Stimulated activated CD4-positive, alpha-beta T cell treated with anti-CD3 and anti-CD28 coated beads, Interleukin-12 subunit alpha, Interleukin-12 subunit beta, amount 100 ng/mL, for 4 hours (primary cell): ENCODE measurements at regions not wholly inside any gene's neighbourhood (a gene's known extent, or its start where the extent isn't known, plus 50 kb on each side); places are given as distances from the start of the nearest gene placed in this dataset.
"Not testable (repeated sequence)": the region's sequence is repeated elsewhere in the genome, so short reads cannot be mapped to it uniquely, and the experiment has no call there.

Experiments
- DNase-seq: peaks from one replicate; pipeline ENCODE4 v3.0.0-alpha.2; 2020

DNA sequence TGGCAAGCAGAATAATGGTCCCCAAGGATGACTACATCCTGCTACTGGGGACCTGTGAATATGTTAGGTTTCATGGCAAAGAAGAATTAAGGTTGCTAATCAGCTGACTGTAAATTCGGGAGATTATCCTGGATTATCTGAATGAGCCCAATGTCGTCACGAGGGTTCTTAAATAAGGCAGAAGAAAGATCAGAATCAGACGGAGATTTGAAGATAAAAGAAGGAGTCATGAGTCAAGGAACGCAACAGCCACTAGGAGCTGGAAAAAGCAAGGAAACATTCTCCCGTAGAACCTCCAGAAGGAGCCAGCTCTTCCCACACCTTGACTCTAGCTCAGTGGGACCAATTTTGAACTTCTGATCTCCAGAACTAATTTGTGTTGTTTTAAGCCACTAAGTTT is 82.9 kb upstream of the APBB1IP start:
- no peak for DNase-seq

DNA sequence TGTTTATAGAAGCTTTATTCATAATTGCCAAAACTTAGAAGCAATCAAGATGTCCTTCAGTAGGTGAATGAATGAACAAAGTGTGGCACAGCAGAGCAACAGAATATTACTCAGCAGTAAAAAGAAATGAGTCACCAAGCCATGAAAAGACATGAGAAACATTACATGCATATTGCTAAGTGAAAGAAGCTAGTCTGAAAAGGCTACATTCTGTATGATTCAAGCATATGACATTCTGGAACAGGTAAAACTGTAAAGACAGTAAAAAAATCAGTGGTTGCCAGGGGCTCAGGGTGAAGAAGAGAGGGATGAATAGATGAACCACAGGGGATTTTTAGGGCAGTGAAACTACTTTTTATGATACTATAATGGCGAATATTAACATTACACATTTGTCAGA is 80.9 kb upstream of the APBB1IP start:
- DNase-seq = no peak

DNA sequence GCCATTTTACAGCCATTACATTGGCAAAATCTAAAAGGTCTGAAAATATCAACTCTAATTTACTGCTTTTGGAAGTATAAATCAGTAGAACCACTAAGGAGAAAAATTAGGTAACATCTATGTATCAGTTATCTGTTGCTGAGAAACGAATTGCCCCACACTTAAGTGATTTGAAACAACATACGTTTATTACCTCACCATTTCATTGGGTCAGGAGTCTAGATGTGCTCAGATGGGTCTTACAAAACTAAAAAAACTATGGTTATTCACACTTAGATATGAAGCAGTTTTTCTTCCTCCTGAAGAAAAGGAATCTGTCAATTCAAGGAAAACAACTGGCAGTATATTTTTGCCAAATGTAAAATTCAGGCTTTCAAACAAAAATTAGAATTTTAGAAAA is 80.1 kb upstream of the APBB1IP start:
- no peak for DNase-seq

DNA sequence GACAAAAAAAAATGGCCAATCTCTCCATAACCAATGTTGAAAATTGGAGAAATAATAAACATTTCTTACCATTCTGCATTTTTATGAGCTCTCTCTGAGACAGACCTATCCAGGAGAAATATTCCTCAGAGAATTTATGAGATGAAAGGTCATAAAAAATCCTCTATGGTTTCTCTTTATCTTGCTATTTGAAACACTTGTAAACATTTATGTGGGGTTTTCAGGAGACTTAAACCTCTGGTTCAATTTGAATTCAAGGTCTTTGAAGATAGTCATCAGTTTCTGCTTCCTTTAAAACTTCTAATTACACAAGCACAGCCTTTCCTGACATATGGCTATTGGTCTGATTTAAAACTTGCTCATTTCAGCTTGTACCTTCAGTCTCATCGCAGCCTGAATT is 78.5 kb upstream of the APBB1IP start:
- DNase-seq = no peak

DNA sequence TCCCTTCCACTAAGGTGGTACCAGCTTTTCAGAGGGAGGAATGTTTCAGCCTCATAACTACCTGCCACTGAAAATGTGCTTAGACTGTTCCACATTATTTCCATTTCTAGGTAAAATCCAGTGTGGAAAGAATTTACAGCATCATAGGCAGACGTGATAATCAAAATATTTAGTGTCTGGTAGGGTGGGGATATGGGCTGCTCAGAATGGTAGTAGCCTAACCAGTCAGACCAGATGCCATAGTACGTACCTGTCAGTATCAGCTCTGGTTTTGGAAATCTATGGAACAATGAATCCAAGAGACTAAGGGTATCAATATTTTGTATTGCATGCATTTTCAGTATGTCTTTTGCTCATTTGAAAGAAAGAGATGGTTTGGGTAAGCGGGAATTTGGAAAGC is 76.8 kb upstream of the APBB1IP start:
- DNase-seq = no peak

DNA sequence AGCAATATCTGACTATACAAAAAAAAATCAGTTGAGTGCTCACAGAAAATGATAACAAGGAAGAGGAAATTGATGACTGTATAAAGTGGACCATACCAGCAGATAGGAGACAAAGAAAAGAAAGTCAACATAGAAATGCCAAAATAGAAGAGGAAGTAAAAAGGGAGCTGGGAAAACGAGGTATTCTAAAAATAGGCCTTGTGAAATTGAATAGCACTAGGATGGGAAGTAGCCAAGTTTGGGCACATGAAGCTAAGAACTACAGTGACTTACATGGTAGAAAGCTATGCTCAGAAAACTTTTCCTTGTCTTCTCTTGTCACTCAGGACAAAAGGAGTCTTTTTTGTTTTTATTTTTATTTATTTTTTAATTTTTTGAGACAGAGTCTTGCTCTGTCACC is 76.2 kb upstream of the APBB1IP start:
- no peak for DNase-seq

DNA sequence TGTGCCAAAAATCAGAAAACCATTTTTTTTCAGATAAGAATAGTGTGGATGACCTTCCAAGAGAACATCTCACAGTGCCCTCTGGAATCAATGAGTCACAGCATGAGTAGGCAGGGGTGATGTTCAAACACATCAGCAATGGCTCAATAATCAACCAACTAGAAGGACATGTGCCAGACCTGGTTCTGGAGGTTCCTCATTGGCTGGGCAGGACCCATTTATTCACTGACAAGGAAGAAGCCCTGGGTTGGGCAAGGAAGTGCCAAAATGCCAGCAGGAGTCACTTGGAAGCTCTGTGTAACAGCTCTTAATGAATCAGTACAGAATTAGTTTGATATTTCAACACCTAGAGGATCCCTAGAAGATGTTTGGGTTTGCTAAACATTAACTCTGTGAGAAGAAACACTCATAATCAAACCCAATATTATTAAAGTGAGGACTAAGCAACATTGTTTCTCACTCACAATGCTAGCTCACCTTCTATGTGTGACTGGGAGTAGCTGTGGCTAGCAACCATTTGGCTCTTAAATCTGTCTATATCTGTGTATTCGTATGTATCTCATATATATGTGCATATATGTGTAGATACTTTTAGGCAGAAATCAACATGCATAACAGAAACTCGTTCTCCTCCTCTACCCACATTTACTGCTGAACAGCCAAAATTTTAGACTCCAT is 72.3 kb upstream of the APBB1IP start:
- DNase-seq = no peak

DNA sequence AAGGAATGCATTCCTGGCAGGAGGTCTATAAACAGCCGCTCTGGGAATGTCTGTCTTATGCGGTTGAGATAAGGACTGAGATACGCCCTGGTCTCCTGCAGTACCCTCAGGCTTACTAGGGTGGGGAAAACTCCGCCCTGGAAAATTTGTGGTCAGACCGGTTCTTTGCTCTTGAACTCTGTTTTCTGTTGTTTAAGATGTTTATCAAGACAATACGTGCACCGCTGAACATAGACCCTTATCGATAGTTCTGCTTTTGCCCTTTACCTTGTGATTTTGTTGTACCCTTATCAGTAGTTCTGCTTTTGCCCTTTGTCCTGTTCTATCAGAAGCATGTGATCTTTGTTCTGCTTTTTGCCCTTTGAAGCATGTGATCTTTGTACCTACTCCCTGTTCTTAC is 71.1 kb upstream of the APBB1IP start:
- DNase-seq = not testable (repeated sequence)

DNA sequence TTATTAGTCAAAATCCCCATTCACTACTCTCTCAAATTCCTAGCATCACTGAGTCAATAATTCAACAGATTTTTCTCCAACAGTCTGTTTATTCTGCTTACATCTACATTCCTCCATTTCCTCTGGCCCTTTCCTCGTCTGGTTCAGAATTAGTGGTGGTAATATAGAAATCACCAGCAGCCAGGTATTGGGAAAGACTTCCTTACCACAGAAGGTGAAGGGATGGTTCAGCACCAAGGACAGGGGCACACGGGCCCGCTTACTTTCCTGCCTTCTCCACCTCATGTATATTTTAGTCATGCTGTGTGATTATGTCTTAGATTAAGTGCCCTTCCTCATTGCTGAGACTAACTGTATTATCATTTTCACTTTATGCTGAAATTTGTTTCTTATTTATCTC is 70.4 kb upstream of the APBB1IP start:
- peak; percentile 28 for DNase-seq

DNA sequence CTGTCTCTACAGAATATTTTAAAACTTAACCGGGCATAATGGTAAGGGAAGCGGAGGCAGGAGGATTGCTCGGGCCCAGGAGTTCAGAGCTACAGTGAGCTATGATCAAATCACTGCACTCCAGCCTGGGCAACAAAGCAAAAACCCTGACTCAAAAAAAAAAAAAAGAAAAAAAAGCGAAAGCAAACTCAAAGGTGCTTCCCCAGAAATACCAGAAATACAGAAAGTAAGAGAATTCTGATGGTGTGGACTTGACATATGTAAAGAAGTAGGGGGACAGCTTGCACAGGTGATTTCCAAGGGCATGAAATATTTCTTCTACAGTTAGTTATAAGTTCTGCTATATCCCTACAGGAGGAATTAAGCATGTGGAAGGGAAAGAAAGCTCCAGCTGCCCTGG is 69.7 kb upstream of the APBB1IP start:
- no peak for DNase-seq

DNA sequence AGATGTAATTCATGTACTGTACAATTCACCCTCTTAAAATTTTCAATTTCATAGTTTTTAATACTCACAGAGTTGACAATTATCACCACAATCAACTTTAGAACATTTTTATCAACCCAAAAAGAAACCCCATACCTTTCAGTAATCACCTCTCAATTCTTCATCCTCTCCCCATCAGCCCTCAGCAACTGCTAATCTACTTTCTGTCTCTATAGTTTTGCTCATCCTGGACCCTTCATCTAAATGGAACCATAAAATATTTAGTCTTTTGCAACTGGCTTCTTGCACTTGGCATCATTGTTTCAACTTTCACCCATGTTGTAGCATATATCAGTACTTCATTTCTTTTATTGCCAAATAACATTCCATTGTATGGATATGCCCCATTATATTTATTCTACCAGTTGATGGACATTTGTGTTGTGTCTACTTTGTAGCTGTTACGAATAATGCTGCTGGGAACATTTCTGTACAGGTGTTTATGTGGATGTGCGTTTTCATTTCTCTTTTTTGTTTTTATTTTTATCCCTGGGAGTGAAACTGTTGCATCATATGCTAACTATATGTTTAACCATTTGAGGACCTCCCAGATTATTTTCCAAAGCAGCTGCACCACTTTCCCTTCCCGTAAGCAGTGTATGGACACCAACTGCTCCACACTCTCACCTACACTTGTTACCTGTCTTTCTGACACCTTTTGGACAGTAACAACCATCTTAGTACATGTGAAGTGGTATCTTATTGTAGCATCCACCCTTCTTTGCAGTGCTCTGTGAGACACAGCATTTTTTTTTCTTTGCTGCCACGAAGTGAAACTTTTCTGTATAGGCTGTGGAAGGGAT is 65.4 kb upstream of the APBB1IP start:
- DNase-seq = no peak

DNA sequence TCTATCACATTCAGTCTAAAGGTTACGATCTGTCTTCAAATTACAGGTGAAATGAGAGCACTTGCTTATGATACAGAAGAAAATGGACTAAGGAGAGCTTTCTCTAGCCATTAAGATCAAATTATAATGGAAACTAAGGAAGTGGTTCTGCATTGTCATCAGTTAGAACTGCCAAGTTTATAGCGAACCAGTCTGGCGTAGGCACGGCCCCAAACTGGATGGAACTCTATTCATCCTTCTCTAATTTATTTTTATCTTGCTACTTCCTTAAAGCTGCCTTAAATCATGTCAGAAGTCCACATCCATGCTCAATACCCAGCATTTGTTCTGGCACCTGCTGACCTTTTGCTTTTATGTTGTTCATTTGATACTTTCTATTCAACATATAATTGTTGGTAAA is 63.7 kb upstream of the APBB1IP start:
- DNase-seq = no peak

DNA sequence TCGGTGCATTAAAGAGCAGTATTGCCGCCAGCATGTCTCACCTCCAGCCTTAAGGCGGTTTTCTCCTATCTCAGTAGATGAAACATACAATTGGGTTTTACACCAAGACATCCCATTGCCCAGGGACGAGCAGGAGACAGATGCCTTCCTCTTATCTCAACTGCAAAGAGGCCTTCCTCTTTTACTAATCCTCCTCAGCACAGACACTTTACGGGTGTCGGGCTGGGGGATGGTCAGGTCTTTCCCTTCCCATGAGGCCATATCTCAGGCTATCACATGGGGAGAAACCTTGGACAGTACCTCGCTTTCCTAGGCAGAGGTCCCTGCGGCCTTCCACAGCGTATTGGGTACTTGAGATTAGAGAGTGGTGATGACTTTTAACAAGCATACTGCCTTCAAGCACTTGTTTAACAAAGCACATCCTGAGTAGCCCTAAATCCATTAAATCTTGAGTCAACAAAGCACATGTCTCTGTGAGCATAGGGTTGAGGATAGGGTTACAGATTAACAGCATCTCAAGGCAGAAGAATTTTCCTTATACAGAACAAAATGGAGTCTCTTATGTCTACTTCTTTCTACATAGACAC is 60.8 kb upstream of the APBB1IP start:
- not testable (repeated sequence) for DNase-seq

DNA sequence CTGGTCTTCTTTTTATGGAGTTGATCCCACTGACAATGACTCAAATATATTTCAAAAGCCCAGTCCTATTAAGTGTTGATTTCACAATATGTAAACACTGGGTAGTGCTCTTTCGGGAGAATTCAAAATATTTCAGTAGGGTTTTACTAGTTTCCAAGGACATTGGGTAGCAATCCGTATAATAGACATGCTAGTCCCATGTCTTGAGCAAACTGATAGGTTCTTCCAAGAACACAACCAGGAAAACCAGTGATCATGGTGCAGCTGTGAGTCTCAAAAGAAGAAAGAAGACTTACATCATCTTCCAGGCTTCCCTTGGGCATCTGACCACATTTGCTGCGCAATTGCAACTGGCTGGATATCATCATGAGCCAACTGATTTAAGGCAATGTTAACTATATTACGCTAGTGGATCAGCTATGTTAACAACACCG is 59.3 kb upstream of the APBB1IP start:
- DNase-seq = no peak

DNA sequence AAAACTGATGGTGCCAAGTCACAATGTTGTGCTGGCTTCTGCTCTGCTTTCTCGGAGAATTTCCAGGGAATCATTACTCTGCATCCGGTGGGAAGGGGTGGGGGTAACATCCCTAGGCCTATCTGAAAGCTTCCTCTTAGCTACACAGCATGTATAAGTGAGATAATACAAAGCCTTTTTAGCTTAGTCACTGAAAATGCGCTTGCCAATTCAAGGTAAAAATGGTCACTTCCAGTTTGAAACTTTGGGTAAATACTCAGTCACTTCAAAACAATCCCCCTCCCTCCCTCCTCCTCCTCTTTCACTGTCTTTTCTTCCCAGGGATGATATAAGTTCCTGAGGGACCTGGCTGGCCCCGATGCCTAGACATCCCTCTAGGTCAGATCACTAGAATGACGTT is 57.3 kb upstream of the APBB1IP start:
- DNase-seq = no peak

DNA sequence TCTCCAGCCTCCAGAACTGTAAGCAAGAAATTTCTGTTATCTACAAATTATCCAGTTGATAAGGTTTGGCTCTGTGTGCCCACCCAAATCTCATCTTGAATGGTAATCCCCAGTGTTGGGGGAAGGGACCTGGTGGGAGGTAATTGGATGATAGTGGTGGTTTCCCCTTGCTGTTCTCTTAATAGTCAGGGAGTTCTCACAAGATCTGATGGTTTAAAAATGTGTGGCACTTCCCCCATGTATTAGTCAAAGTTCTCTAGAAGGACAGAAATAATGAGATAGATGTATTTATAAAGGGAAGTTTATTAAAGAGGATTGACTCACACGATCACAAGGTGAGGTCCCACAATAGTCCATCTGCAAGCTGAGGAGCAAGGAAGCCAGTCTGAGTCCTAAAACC is 56.2 kb upstream of the APBB1IP start:
- no peak for DNase-seq

DNA sequence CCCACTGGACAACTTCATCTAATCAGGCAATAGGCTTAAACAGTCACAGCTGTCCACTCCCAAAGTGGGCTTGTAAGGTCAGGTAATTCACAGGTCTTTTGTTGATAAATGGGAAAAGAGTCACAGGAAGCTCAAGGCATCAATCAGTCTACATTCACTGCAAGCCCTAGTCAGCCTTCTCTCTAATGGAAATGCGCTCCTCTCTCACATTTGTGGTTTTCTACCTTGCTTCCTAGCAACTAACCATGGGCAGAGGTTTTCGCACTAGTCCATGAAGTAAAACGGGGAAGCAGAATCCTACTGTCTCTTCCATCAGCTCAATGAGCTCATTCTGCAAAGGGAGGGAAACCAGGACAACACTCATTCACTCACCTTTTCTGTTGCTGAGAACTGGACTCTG is 53.5 kb upstream of the APBB1IP start:
- no peak for DNase-seq

DNA sequence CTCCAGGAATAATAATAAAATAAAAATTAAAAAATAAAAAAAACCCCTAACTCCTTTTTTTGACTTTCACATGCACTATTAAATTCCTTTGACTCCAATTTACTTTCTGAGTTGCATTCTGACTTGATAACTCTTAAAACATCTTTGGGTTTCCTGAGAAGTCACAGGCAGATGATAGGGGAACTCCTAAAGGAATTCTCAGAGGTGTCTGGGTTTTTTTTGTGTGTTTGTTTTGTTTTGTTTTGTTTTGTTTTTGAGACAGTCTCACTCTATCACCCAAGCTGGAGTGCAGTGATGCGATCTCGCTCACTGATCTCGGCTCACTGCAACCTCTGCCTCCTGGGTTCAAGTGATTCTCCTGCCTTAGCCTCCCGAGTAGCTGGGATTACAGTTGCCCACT is 52.7 kb upstream of the APBB1IP start:
- no peak for DNase-seq

DNA sequence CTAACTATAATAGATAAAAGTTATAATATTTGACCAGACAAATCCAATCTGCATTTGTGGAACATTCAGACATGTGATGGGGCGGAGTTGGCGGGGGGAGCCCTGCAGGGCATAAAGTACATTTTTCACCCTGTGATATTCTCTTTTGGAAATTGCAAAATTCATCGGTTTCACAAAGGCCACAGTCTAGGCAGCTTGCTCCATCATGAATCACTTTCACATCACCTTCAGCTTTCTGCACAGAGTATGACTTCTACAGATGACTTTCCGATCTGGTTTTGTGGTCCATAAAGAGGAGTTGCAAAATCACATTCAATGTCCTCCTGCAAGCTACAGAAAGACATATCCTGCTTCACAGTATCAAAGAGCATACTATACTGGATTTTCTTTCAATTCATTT is 51.4 kb upstream of the APBB1IP start:
- no peak for DNase-seq
